Smooth muscle cell (in vitro differentiated cells): ENCODE measurements at regions not wholly inside any gene's neighbourhood (a gene's known extent, or its start where the extent isn't known, plus 50 kb on each side); places are given as distances from the start of the nearest gene placed in this dataset.
"Not testable (repeated sequence)": the region's sequence is repeated elsewhere in the genome, so short reads cannot be mapped to it uniquely, and the experiment has no call there.

Experiments used
- DNase-seq: peaks from one replicate; lab custom pipeline; 2025; ENCODE audit not compliant: unreplicated experiment; lab: John Stamatoyannopoulos, UW
- H2AFZ ChIP-seq: fragments of 200-600 bp; sonication (generic); 2 replicates; pipeline ENCODE4 v1.6.0; 2016; ENCODE audit warnings: antibody characterized with exemption, low read depth, mild to moderate bottlenecking
- H3F3A ChIP-seq: fragments of 200-600 bp; sonication (generic); 2 replicates; pipeline ENCODE4 v1.6.0; 2017; ENCODE audit warnings: antibody characterized with exemption, low read depth
- H3K27ac ChIP-seq: fragments of 200-600 bp; sonication (generic); 2 replicates; pipeline ENCODE4 v1.5.1; 2016; ENCODE audit warnings: low read depth, mild to moderate bottlenecking
- H3K27me3 ChIP-seq: fragments of 200-600 bp; sonication (generic); 2 replicates; pipeline ENCODE4 v1.6.1; 2016; ENCODE audit warnings: low read depth, mild to moderate bottlenecking
- H3K36me3 ChIP-seq: fragments of 200-600 bp; sonication (generic); 2 replicates; pipeline ENCODE4 v1.5.1; 2016; ENCODE audit warnings: low read depth
- H3K4me1 ChIP-seq: fragments of 200-600 bp; sonication (generic); 2 replicates; pipeline ENCODE4 v1.5.1; 2016; ENCODE audit warnings: low read depth
- H3K4me2 ChIP-seq: fragments of 200-600 bp; sonication (generic); 2 replicates; pipeline ENCODE4 v1.6.0; 2016; ENCODE audit warnings: mild to moderate bottlenecking
- H3K4me3 ChIP-seq: fragments of 200-600 bp; sonication (generic); 2 replicates; pipeline ENCODE4 v1.5.1; 2016; ENCODE audit warnings: mild to moderate bottlenecking
- H3K79me2 ChIP-seq: fragments of 200-600 bp; sonication (generic); 2 replicates; pipeline ENCODE4 v1.6.0; 2016; ENCODE audit warnings: low read depth, mild to moderate bottlenecking
- H3K9ac ChIP-seq: fragments of 200-600 bp; sonication (generic); 2 replicates; pipeline ENCODE4 v1.6.0; 2016; ENCODE audit warnings: low read depth
- H3K9me3 ChIP-seq: fragments of 200-600 bp; sonication (generic); replicated peaks from 2 replicates; pipeline ENCODE4 v1.5.1; 2016; ENCODE audit warnings: low read depth
- H4K20me1 ChIP-seq: fragments of 200-600 bp; sonication (generic); 2 replicates; pipeline ENCODE4 v1.6.0; 2016; ENCODE audit warnings: low read depth
- CTCF ChIP-seq: fragments of 200-600 bp; sonication (generic); IDR thresholded peaks from 2 replicates; pipeline ENCODE4 v1.5.1; 2017; ENCODE audit warnings: borderline replicate concordance, mild to moderate bottlenecking, antibody characterized with exemption; ENCODE audit not compliant: insufficient read depth, poor library complexity, severe bottlenecking
- WGBS: methylation state at CpG from one replicate; pipeline ENCODE4 v1.1.7; 2016; ENCODE audit warnings: low lambda C conversion rate; 5-methylcytosine and 5-hydroxymethylcytosine counted together

GRCh38 chr1:71295350-71295749 lies 214.5 kb upstream of the ZRANB2 start:
- Histone ChIP-seq H3K4me1 (no peaks in the 10 kb centered on the region), H4K20me1 (no peaks in the 10 kb centered on the region), H3K27me3 (no peaks in the 10 kb centered on the region), H3K9me3 (no peaks in the 10 kb centered on the region), H3K4me3 (no peak overlapping the region), H3K27ac (no peak overlapping the region), H3K79me2 (no peaks in the 10 kb centered on the region), H3K4me2 (no peak overlapping the region), H3K36me3 (no peaks in the 10 kb centered on the region), H3F3A (no peaks in the 10 kb centered on the region), H3K9ac (no peak overlapping the region), H2AFZ (no peak overlapping the region)
- TF ChIP-seq CTCF: no peak
- DNase-seq: no peak
- 69% methylated on average over 3 of the region's 3 CpGs for WGBS

- DNase-seq: no peak
- Histone ChIP-seq H3K4me2 (no peak overlapping the region), H4K20me1 (no peaks in the 10 kb centered on the region)
These were observed 213.3 kb upstream of the ZRANB2 start for GRCh38 chr1:71294178-71294577.

GRCh38 chr1:71292203-71292602 lies 211.4 kb upstream of the ZRANB2 start:
- Histone ChIP-seq H3K4me1 (no peaks in the 10 kb centered on the region), H3K4me2 (no peak overlapping the region), H3K9ac (no peak overlapping the region), H3K79me2 (no peaks in the 10 kb centered on the region), H3F3A (no peaks in the 10 kb centered on the region), H3K27ac (no peak overlapping the region), H3K9me3 (no peaks in the 10 kb centered on the region), H3K27me3 (no peaks in the 10 kb centered on the region), H3K36me3 (no peaks in the 10 kb centered on the region), H3K4me3 (no peak overlapping the region), H2AFZ (no peak overlapping the region), H4K20me1 (no peaks in the 10 kb centered on the region)
- WGBS: 92% methylated on average over 2 of the region's 2 CpGs
- no peak for DNase-seq
- TF ChIP-seq CTCF: no peak

More at GRCh38 chr1:71294178-71294577, 213.3 kb upstream of the ZRANB2 start:
- Histone ChIP-seq H3K4me3 (no peak overlapping the region), H3K36me3 (no peaks in the 10 kb centered on the region), H3F3A (no peaks in the 10 kb centered on the region), H3K4me1 (no peaks in the 10 kb centered on the region), H3K9ac (no peak overlapping the region), H3K27me3 (no peaks in the 10 kb centered on the region), H2AFZ (no peak overlapping the region), H3K27ac (no peak overlapping the region), H3K79me2 (no peaks in the 10 kb centered on the region), H3K9me3 (no peaks in the 10 kb centered on the region)
- TF ChIP-seq CTCF: no peak
- 38% methylated on average over 5 of the region's 5 CpGs for WGBS

- H3K4me2 ChIP-seq, H3K79me2 ChIP-seq, H3K36me3 ChIP-seq, H3K4me3 ChIP-seq, H3K9ac ChIP-seq, H3K27me3 ChIP-seq, H4K20me1 ChIP-seq, H3F3A ChIP-seq, H3K27ac ChIP-seq, H3K4me1 ChIP-seq, H2AFZ ChIP-seq, H3K9me3 ChIP-seq, DNase-seq: not testable (repeated sequence)
- 98% methylated on average over 5 of the region's 6 CpGs for WGBS
These were observed 209.8 kb upstream of the ZRANB2 start for GRCh38 chr1:71290506-71291237.
